CD14-positive monocyte (primary cell): ENCODE measurements at regions not wholly inside any gene's neighbourhood (a gene's known extent, or its start where the extent isn't known, plus 50 kb on each side); places are given as distances from the start of the nearest gene placed in this dataset.
"Not testable (repeated sequence)": the region's sequence is repeated elsewhere in the genome, so short reads cannot be mapped to it uniquely, and the experiment has no call there.

ENCODE experiments used
- DNase-seq, 3 donors: peaks; one replicate each; pipeline ENCODE4 v3.0.0-alpha.2; 2011 to 2022
- H2AFZ ChIP-seq: 2 replicates; pipeline ENCODE4 v1.6.0; 2012; ENCODE audit warnings: mild to moderate bottlenecking, low read depth, low read length, inconsistent platforms; ENCODE audit not compliant: insufficient read depth, poor library complexity, severe bottlenecking
- H3K27ac ChIP-seq, 2 donors: 1 replicate in 1 of 2; 2 replicates in 1 of 2; pipeline ENCODE4 v1.5.1; 2012 to 2013; ENCODE audit warnings: low read length in 2 of 2, control low read depth in 1 of 2, inconsistent platforms in 1 of 2, low read depth in 1 of 2, mild to moderate bottlenecking in 1 of 2
- H3K27me3 ChIP-seq, 2 donors: one replicate each; pipeline versions ENCODE4 v1.6.0 to v1.6.1; 2011 to 2013; ENCODE audit warnings: low read length in 2 of 2; ENCODE audit not compliant: control insufficient read depth in 2 of 2, insufficient read depth in 2 of 2
- H3K36me3 ChIP-seq, 2 donors: replicated peaks in 1 of 2; 1 replicate in 1 of 2; 2 replicates in 1 of 2; pipeline versions ENCODE4 v1.5.1 to v1.6.1; 2012 to 2013; ENCODE audit warnings: low read length in 2 of 2, control low read depth in 1 of 2, inconsistent platforms in 1 of 2, mild to moderate bottlenecking in 1 of 2; ENCODE audit not compliant: insufficient read depth in 2 of 2, control insufficient read depth in 1 of 2
- H3K4me1 ChIP-seq, 2 donors: 1 replicate in 1 of 2; 2 replicates in 1 of 2; pipeline versions ENCODE4 v1.5.1 to v1.6.1; 2012 to 2013; ENCODE audit warnings: low read length in 2 of 2, control low read depth in 1 of 2, inconsistent platforms in 1 of 2, mild to moderate bottlenecking in 1 of 2, moderate library complexity in 1 of 2; ENCODE audit not compliant: insufficient read depth in 2 of 2, control insufficient read depth in 1 of 2
- H3K4me2 ChIP-seq: replicated peaks from 2 replicates; pipeline ENCODE3; 2012; ENCODE audit warnings: low read length, moderate library complexity, mild to moderate bottlenecking; ENCODE audit not compliant: poor library complexity, severe bottlenecking; ENCODE audit errors: extremely low read depth
- H3K4me3 ChIP-seq, 3 experiments: fragments of 200-600 bp in 1 of 3; sonication (generic) in 1 of 3; replicated peaks in 1 of 3; 1 replicate in 2 of 3; 2 replicates in 1 of 3; pipeline ENCODE4 v1.5.1; 2011 to 2013; ENCODE audit warnings: low read length in 3 of 3, mild to moderate bottlenecking in 3 of 3, control low read depth in 2 of 3, low read depth in 2 of 3, inconsistent platforms in 1 of 3, moderate library complexity in 1 of 3
- H3K79me2 ChIP-seq: 2 replicates; pipeline ENCODE4 v1.6.0; 2012; ENCODE audit warnings: mild to moderate bottlenecking, control low read depth, inconsistent platforms, low read length, moderate library complexity; ENCODE audit not compliant: insufficient read depth
- H3K9ac ChIP-seq: 2 replicates; pipeline ENCODE4 v1.6.0; 2017; ENCODE audit warnings: low read length, mild to moderate bottlenecking; ENCODE audit not compliant: insufficient read depth, poor library complexity, severe bottlenecking
- H3K9me3 ChIP-seq, 2 donors: replicated peaks in 1 of 2; 1 replicate in 1 of 2; 2 replicates in 1 of 2; pipeline versions ENCODE4 v1.5.1 to v1.6.1; 2012 to 2013; ENCODE audit warnings: low read length in 2 of 2, control low read depth in 1 of 2; ENCODE audit not compliant: control insufficient read depth in 1 of 2, insufficient read depth in 1 of 2
- H4K20me1 ChIP-seq: 2 replicates; pipeline ENCODE4 v1.6.0; 2012; ENCODE audit warnings: mild to moderate bottlenecking, low read length, control low read depth, moderate library complexity; ENCODE audit not compliant: insufficient read depth
- H3K27ac Mint-ChIP-seq, 7 donors: one replicate each; pipeline ENCODE4 v1.8.0; 2020; ENCODE audit warnings: mild to moderate bottlenecking in 7 of 7, mixed read lengths in 7 of 7, moderate library complexity in 6 of 7, inconsistent platforms in 2 of 7
- H3K27me3 Mint-ChIP-seq, 3 donors: one replicate each; pipeline ENCODE4 v1.8.0; 2021 to 2022; ENCODE audit warnings: low read depth in 3 of 3, mild to moderate bottlenecking in 3 of 3, mixed read lengths in 3 of 3, moderate library complexity in 3 of 3, inconsistent platforms in 1 of 3
- H3K36me3 Mint-ChIP-seq, 2 donors: one replicate each; pipeline ENCODE4 v1.8.0; 2020; ENCODE audit warnings: mixed read lengths in 2 of 2, inconsistent platforms in 1 of 2, mild to moderate bottlenecking in 1 of 2
- H3K4me1 Mint-ChIP-seq: one replicate; pipeline ENCODE4 v1.8.0; 2020; ENCODE audit warnings: mild to moderate bottlenecking, mixed read lengths
- H3K4me3 Mint-ChIP-seq, 2 donors: one replicate each; pipeline ENCODE4 v1.8.0; 2020; ENCODE audit warnings: mild to moderate bottlenecking in 2 of 2, mixed read lengths in 2 of 2, moderate library complexity in 1 of 2
- H3K9me3 Mint-ChIP-seq, 7 donors: one replicate each; pipeline ENCODE4 v1.8.0; 2020 to 2022; ENCODE audit warnings: mixed read lengths in 7 of 7, mild to moderate bottlenecking in 6 of 7, moderate library complexity in 6 of 7, inconsistent platforms in 2 of 7
- CTCF ChIP-seq: fragments of 200-600 bp; IDR thresholded peaks from one replicate; pipeline ENCODE4 v1.8.0; 2022; ENCODE audit warnings: antibody characterized with exemption, mild to moderate bottlenecking
- WGBS: methylation state at CpG from one replicate; pipeline ENCODE4 v1.1.5; 2013; ENCODE audit warnings: missing lambda C conversion rate; ENCODE audit not compliant: insufficient coverage; 5-methylcytosine and 5-hydroxymethylcytosine counted together
- intact Hi-C, 2 donors: fragments of 100-400 bp; cut with micrococcal nuclease; formaldehyde crosslinking; loops; one replicate each; pipeline versions ENCODE4 v1.15.0 to v1.15.1; 2023

- Histone ChIP-seq H3K4me3 (no peak overlapping the region), H2AFZ (no peak overlapping the region), H3K79me2 (no peaks in the 10 kb centered on the region), H3K4me2 (no peak overlapping the region), H3K36me3 (no peaks in the 10 kb centered on the region), H3K9me3 (no peaks in the 10 kb centered on the region), H3K27ac (no peak overlapping the region), H3K9ac (no peak overlapping the region), H3K27me3 (no peaks in the 10 kb centered on the region), H3K4me1 (no peaks in the 10 kb centered on the region), H4K20me1 (no peaks in the 10 kb centered on the region)
- TF ChIP-seq CTCF, result no peak
- DNase-seq, result no peak
- Mint-ChIP-seq H3K27me3 (peaks cover 0 to 3% (median 1%) of the 10 kb centered on the region in 3 donors), H3K9me3 (peaks cover 0 to 20% (median 8%) of the 10 kb centered on the region in 7 donors), H3K4me1 (peaks cover 2% of the 10 kb centered on the region), H3K27ac (peak overlapping the region in 1 of 7 donors; percentile 34), H3K36me3 (no peaks in the 10 kb centered on the region), H3K4me3 (no peak overlapping the region)
- no CpG with 5 or more reads among the region's 1 CpG for WGBS
- intact Hi-C loops, result no loop called here
Observed at GRCh38 chr2:48089644-48090043, 183.3 kb upstream of the FBXO11 start.

- Mint-ChIP-seq H3K27ac (no peak overlapping the region), H3K36me3 (no peaks in the 10 kb centered on the region), H3K27me3 (peaks cover 0 to 6% (median 0%) of the 10 kb centered on the region in 3 donors), H3K4me1 (no peaks in the 10 kb centered on the region), H3K4me3 (no peak overlapping the region), H3K9me3 (peaks cover 3 to 10% (median 6%) of the 10 kb centered on the region in 7 donors)
- Histone ChIP-seq H2AFZ (no peak overlapping the region), H3K9ac (no peak overlapping the region), H3K79me2 (no peaks in the 10 kb centered on the region), H3K36me3 (no peaks in the 10 kb centered on the region), H3K4me1 (no peaks in the 10 kb centered on the region), H3K27me3 (no peaks in the 10 kb centered on the region), H3K27ac (no peak overlapping the region), H3K9me3 (no peaks in the 10 kb centered on the region), H3K4me2 (no peak overlapping the region), H3K4me3 (no peak overlapping the region), H4K20me1 (no peaks in the 10 kb centered on the region)
- TF ChIP-seq CTCF, result no peak
- no peak for DNase-seq
- intact Hi-C loops, result no loop called here
- 100% methylated on average over 1 of the region's 4 CpGs for whole genome bisulfite sequencing
Observed at GRCh38 chr2:48092846-48093803, 186.8 kb upstream of the FBXO11 start.

GRCh38 chr2:48096765-48097164 lies 190.5 kb upstream of the FBXO11 start:
- intact Hi-C loops, H3K27ac Mint-ChIP-seq, H3K4me3 Mint-ChIP-seq, H3K79me2 ChIP-seq, H2AFZ ChIP-seq, H3K9ac ChIP-seq, DNase-seq, H3K36me3 Mint-ChIP-seq, H3K36me3 ChIP-seq, H3K4me1 Mint-ChIP-seq, H4K20me1 ChIP-seq, H3K27me3 ChIP-seq, H3K4me2 ChIP-seq, H3K4me3 ChIP-seq, H3K27me3 Mint-ChIP-seq, H3K4me1 ChIP-seq, H3K9me3 ChIP-seq, H3K27ac ChIP-seq: not testable (repeated sequence)
- WGBS, result no CpG with 5 or more reads among the region's 1 CpG
- peaks cover 11 to 21% (median 19%) of the 10 kb centered on the region in 7 donors for H3K9me3 Mint-ChIP-seq
